GM13977 (cell line): ENCODE measurements at regions not wholly inside any gene's neighbourhood (a gene's known extent, or its start where the extent isn't known, plus 50 kb on each side); places are given as distances from the start of the nearest gene placed in this dataset.

Source experiments
- DNase-seq: peaks from one replicate; pipeline ENCODE4 v3.0.0; 2012; ENCODE audit warnings: low spot score
- CTCF ChIP-seq: IDR thresholded peaks from 2 replicates; pipeline ENCODE4 v1.5.1; 2012; ENCODE audit warnings: mild to moderate bottlenecking, control low read depth; ENCODE audit not compliant: insufficient read depth; ENCODE audit errors: extremely low read depth, missing control alignments
- in situ Hi-C: fragments of 300-500 bp; cut with MboI; formaldehyde crosslinking; loops from one replicate; pipeline ENCODE4 v1.12.0; 2022; ENCODE audit warnings: low sequenced_read_pairs, low pct_unique_long_range_greater_than_20kb, mixed read lengths, inconsistent platforms; ENCODE audit not compliant: unreplicated experiment

- no peak for TF ChIP-seq CTCF
- in situ Hi-C loops: no loop called here
- no peak for DNase-seq
These were observed 201.6 kb downstream of the SH2D4B start for GRCh38 chr10:80739328-80739727.

- in situ Hi-C loops: no loop called here
- no peak for TF ChIP-seq CTCF
- no peak for DNase-seq
These were observed 202.4 kb downstream of the SH2D4B start for GRCh38 chr10:80739963-80740715.

- no peak for TF ChIP-seq CTCF
- in situ Hi-C loops: no loop called here
- no peak for DNase-seq
These were observed 203.6 kb downstream of the SH2D4B start for GRCh38 chr10:80741278-80741677.

DNA sequence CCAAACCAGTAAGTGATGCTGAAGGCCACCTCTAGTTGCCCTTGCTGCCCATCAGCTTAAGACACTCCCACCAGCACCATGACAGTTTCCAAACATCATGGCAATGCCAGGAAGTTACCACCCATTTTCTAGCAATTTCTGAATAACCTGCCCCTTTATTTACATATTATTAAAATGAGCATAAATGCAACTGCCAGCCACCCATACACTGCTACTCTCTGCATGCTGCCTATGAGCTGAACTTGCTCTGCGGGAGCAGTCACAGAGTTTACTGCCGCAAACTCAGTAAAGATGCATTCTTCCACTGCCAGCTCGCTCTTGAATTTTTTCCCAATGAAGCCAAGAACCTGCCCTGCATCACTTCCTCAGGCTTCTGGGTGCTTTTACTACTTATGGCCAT, 212.6 kb downstream of the SH2D4B start:
- DNase-seq: no peak
- in situ Hi-C loops: no loop called here
- TF ChIP-seq CTCF: no peak

GRCh38 chr10:80751940-80752339, 214.2 kb downstream of the SH2D4B start:
- no peak for DNase-seq
- no peak for TF ChIP-seq CTCF

GRCh38 chr10:80753612-80754011, 215.9 kb downstream of the SH2D4B start:
- no peak for TF ChIP-seq CTCF
- in situ Hi-C loops: no loop called here
- DNase-seq: no peak

More at GRCh38 chr10:80751940-80752339, 214.2 kb downstream of the SH2D4B start:
- in situ Hi-C loops: no loop called here
